ENCODE measurements at regions not wholly inside any gene's neighbourhood (a gene's known extent, or its start where the extent isn't known, plus 50 kb on each side); places are given as distances from the start of the nearest gene placed in this dataset.

DNA sequence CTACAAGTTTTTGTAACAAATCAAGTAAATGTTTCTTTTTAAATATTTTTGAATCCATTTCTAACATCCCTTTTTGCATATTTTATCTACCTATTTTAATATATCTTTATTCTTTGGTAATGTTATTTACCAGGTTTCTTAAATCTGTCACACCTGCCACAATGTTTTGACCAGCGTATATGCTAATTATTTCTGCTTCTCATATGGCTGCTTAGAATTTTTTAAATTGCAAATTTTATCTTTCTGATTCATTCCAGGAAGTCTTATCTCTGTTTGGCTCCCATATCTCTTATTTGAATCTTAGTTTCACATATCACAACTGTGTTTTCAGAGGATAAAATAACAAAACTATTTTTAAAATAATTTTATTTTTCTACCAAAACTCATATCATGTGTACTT, 1411.1 kb downstream of the KCNT2 start:
- TF ChIP-seq, protein P1, sequence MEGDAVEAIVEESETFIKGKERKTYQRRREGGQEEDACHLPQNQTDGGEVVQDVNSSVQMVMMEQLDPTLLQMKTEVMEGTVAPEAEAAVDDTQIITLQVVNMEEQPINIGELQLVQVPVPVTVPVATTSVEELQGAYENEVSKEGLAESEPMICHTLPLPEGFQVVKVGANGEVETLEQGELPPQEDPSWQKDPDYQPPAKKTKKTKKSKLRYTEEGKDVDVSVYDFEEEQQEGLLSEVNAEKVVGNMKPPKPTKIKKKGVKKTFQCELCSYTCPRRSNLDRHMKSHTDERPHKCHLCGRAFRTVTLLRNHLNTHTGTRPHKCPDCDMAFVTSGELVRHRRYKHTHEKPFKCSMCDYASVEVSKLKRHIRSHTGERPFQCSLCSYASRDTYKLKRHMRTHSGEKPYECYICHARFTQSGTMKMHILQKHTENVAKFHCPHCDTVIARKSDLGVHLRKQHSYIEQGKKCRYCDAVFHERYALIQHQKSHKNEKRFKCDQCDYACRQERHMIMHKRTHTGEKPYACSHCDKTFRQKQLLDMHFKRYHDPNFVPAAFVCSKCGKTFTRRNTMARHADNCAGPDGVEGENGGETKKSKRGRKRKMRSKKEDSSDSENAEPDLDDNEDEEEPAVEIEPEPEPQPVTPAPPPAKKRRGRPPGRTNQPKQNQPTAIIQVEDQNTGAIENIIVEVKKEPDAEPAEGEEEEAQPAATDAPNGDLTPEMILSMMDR (IDR thresholded peaks at IDR 0.05), result no peak
- no peak for TF ChIP-seq POLR2A (IDR thresholded peaks at IDR 0.05)

Data from heart left ventricle (tissue), 13 donors.